NK-92 (cell line): ENCODE measurements at regions not wholly inside any gene's neighbourhood (a gene's known extent, or its start where the extent isn't known, plus 50 kb on each side); places are given as distances from the start of the nearest gene placed in this dataset.
"Not testable (repeated sequence)": the region's sequence is repeated elsewhere in the genome, so short reads cannot be mapped to it uniquely, and the experiment has no call there.

Experiments
- DNase-seq: peaks from one replicate; lab custom pipeline; 2025; ENCODE audit not compliant: unreplicated experiment; lab: John Stamatoyannopoulos, UW

DNA sequence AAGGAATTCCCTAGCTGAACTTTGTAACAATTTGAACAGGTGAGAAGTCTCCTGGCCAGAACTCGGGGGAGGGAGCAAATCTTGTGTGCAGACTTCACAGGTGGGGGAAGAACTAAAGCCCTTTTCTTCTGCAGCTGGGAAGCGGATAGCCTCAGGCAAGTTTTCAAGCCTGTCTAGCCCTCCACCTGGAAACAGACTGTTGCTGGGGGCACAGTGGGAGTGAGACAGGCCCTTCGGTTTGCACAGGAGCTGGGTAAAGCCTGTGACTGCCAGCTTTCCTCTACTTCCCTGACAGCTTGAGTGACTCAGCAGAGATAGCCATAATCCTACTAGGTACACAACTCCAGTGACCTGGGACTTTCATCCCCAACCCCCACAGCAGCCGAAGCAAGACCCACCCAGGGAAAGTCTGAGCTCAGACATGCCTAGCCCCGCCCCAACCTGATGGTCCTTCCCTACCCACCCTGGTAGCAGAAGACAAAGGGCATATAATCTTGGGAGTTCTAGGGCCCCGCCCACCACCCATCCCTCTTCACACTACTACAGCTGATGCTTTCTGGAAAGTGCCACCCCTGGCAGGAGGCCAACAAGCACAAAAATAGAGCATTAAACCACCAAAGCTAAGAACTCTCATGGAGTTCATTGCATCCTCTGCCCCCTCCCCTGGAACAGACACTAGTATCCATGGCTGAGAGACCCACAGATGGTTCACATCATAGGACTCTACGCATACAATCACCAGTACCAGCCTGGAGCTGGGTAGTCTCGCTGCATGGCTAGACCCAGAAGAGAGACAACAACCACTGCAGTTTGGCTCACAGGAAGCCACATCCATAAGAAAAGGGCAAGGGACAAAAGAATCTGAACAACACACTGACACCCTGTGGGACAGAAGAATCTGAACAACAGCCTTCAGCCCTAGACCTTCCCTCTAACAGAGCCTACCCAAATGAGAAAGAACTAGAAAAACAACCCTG is 479.0 kb downstream of the RAP2B start:
- no peak for DNase-seq

DNA sequence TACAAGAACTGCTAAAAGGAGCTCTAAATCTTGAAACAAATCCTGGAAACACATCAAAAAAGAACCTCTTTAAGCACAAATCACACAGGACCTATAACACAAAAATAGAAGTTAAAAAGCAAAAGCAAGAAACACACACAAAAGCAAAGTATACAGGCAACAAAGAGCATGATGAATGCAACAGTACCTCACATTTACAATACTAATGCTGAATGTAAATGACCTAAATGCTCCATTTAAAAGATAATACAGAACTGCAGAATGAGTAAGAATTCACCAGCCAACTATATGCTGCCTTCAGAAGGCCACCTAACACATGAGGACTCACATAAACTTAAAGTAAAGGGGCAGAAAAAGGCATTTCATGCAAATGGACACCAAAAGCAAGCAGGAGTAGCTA is 478.6 kb upstream of the ARHGEF26 start:
- DNase-seq, result not testable (repeated sequence)

DNA sequence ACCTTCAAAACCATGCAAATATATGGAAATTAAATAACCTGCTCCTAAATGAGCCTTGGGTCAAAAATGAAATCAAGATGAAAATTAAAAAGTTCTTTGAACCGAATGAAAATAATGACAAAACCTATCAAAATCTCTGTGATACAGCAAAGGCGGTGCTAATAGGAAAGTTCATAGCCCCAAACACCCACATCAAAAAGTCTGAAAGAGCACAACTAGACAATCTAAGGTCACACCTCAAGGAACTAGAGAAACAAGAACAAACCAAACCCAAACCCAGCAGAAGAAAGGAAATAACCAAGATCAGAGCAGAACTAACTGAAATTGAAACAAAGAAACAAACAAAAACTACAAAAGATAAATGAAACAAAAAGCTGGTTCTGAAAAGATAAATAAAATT is 477.7 kb upstream of the ARHGEF26 start:
- not testable (repeated sequence) for DNase-seq

DNA sequence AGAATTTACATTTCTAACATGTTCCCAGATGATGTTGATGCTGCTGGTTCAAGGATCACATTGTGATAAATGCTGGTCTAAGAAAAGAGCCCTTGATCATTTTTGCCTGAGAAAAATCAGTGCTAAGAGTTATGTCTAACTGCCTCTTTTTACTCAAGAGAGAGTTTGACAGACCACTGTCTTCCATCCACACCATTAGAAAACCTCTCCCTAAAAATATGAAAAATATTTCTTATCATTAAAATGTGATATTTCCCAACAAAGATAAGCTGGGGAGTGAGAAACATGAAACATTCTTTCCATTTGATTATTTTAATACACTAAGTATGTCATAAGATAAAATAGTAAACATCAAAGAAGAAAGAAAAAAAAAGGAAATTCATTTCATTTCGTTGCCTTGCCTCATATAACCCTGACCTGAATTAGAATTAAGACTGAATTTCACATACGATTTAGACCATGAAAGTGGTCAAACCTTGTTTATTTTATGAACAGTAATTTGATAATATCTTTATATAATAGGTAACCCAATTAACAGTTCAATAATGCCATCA is 471.8 kb upstream of the ARHGEF26 start:
- DNase-seq, result no peak

DNA sequence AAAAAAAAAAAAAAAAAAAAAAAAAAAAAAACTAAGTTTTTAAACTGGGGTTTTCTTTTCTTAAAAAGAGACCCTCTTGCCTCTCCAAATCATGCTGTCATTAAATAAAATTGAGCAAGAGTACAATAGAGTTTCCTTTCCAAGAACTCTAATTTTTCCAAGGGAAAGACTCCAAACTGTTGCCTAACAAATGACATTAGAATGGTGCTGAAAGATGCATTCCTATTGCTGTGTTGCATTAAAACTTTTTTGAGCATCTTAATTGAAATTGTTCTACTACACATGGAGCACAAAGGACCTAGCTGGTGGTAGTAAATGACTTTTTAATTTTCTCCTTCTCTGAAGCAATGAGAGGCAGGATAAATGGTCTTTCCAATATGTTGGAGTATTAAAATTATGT is 469.1 kb upstream of the ARHGEF26 start:
- DNase-seq, result no peak

DNA sequence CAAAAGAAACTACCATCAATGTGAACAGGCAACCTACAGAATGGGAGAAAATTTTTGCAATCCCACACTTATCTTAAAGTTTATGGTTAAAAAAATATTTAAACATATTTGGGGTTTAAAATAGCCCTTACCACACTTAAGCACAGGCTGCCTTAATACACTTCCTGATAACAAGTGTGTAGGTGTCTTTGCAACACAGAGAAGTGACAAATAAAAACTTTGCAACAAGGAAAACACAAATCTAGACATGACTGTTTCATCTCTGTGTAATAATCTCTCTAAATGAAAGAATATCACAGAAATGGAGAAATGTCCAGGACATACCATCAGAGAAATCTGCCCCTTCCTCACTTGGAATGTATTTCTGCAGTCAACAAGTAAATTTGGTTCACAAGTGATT is 464.1 kb upstream of the ARHGEF26 start:
- no peak for DNase-seq

DNA sequence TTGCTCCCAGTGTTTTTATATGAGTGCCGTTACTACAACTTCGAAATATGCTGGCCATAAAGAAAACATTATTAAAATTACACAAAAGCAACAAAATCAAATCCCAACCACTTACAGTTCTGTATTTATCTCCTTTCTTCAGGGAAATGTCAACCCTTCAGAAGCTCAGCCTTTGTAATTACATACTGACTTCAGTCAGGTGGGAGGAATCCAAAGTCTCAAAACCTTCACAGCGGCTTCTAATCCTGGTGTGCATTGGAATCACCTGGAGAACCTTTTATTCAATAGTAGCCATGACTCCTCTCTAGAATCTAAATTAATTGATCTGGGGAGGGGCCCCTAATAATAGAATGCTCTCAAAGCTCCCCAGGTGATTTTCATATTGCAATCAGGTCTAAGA is 463.7 kb upstream of the ARHGEF26 start:
- no peak for DNase-seq

DNA sequence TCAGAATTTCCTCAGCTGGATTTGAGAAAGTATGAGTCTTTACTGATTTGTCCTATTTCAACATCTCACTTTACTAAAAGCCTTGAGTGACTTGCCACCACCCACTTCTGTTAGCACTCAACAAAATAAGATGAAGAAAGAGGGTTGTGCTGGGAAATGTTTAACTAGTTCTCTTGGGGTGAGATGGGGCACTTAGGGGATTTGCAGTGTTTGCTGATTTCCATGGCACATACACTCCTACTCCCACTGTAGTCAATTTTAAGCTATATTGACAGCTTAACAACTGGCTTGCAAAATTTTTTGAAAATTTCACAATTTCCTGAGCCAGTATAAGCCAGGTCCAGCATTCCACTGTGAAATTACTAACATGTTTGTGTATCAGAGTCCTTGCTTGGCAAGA is 463.1 kb upstream of the ARHGEF26 start:
- DNase-seq, result no peak

DNA sequence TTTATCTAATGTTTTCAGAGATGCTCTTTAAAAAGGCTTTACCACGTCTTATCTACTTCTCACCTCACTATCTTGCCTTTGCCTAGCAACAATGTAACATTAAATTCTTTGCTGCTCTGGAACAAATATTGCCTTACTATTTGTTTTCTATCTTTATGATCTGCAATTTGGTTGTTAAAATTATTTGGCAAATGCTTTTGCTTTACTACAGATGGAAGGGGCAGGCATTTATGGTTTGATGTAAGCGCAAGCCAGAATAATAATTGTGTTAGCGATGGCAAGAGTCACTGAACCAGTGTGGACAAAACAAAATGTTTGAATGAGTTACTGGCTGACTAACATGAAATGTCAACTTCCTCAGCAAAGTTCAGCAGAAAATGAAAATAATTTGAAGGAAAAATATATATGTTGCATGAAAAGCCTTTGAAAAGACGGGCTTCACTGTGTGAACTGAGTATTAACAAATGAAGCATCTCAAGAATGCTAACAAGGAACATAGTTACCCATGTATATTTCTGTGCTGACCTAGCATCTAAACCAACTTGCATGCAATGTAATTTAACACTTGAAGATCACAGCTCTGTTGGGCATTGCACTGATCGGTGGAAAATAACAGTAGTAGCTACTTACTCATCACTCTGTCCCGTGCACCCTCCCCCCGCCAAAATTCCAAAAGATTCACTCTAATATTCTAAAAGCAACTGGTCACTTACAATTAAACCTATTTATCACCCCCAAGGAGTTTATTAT is 454.0 kb upstream of the ARHGEF26 start:
- DNase-seq, result no peak

DNA sequence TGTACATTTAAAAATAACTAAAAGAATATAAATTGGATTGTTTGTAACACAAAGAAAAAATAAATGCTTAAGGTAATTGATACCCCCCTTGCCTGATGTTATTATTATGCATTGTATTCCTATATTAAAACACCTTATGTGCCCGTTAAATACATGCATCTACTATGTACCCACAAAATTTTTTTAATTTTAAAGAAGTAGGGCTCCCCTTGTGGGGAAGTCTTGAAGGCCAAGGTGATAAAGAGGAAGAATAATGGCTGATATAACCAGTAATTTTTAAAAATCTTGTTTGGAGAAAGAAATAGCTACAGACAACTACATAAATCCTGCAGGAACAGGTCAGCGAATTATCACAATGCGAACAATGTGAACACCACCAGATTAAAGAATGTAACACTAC is 451.7 kb upstream of the ARHGEF26 start:
- DNase-seq, result no peak

DNA sequence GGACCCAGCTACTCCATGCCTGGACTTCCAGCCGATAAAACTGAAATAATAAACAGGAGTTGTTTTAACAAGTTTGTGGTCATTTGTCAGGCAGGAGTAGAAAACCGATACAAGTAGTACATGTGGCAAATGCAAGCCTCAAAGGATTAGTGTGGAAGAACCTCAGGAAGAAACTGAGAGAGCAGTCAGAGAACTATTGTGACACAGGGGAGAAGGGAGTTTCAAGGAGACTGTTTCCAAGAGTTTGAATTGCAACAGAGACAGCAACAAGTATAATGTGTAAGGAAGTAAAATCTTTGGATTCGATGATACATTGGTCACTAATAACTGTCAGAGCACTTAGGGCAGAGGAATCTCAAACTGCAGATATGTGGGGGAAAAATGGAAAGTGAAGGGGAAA is 450.6 kb upstream of the ARHGEF26 start:
- DNase-seq, result no peak

DNA sequence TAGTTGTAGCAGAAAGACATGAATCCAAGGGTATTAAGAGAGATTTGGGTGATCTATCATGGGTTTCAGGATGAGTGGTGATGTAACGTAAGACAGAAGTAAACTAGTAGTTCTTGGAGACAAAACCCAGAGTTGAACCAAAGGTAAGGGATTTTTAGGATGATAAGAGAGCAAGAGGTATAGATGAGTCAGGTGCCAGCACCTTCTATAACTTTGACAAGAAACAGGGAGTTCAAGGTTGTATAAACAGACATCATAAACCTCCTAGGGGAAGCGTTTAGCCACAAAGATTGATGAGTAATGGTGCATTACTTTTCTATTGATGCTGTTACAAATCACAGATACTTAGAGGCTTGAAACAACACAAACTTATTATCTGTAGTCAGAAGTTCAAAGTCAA is 447.3 kb upstream of the ARHGEF26 start:
- no peak for DNase-seq

DNA sequence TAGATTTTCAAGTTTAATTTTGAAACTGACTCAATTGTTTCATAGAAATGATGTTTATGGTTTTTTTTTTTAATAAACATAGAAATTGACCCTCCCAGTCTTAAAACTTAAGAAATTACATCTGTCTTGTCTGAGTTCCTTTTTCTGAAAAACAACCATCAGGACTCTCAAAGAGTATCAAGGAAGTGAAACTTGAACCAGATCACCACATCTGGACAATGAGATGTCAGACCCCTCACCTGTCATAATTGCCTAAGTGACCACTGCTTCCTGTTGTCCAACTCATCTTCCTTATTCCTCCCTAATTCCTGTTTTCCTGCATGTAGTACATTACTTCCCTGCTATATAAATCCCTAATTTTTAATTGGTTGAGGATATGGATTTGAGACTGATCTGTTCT is 441.5 kb upstream of the ARHGEF26 start:
- DNase-seq, result no peak

DNA sequence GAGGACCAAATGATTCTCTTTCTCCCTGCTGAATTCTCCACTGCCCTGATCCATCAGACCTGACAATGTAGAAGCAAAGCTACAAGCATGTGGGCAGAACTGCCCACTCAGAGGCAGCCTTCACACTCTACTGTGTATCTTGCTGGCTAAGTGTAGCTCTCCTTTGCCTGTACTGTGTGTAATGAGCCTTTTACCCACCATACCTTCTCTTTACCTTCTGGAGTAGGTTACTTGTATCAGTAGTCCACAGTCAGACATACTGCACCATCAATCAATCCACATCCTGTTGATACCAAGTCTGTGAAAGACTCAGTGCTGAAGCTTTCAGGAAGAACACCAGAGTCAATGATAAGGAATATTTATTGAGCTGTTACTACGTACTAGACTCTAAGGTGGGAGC is 440.7 kb upstream of the ARHGEF26 start:
- no peak for DNase-seq

DNA sequence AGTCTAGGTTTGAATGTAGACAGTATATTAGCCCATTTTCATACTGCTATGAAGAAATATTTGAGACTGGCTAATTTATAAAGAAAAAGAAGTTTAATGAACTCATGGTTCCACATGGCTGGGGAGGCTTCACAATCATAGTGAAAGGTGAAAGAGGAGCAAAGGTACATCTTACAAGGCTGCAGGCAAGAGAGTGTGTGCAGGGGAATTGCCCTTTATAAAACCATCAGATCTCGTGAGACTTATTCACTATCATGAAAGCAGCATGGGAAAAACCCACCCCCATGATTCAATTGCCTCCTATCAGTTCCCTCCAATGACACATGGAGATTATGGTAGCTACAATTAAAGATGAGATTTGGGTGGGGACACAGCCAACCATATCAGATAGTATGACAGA is 440.1 kb upstream of the ARHGEF26 start:
- DNase-seq, result no peak

DNA sequence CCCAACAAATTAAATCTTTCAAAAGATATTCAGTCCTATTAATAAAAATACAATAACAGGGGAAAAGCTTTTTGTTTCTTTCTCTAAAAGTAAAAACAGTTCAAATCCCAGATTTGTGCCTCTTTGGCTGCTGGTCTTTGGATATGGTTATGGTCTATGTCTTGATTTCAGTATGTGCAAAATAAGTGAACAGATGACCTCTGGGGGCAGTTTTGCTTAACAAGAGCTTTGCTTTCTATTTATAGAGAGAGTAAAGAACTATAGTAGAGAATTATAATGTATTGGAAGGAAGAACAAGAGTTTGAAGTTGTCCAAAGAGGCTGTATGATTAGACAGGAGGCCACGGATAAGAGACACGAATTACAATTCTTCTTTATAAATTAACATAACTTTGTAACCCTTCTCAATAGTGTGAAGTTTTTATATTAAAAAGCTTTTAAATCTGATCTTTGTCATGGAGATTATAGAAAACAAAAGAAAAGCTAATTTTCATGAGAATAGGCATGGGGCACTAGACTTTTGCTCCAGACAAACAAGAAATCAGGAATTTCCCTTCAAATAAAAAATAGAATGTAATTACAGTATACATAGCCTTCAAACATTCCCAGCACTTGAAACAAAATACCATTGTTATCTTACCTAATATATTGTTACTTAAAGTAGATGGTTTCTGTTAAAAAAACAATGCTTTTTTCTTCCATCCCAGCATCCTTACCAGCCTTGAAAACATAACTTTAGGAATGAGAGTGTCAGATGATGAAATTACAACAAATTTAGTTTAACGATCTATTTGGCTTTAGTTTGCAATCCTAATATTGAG is 432.7 kb upstream of the ARHGEF26 start:
- DNase-seq, result no peak

DNA sequence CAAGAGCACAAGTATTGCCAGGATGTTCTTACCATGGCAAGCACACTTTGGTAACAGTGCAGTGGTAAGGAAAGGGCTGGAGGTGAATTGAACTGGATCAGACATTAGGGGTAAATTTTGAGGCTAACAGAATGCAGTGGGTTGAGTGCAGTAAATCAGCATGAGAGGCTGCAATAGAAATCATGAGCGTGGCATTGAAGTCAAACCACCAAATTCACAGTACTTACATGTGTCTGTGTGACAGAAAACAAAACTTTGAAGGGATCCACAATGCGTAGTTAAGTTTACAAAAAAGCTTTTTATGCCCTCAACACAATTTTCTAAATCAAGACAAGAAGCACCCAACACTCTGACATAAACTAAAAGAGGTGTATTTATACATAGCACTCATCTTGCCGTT is 428.0 kb upstream of the ARHGEF26 start:
- no peak for DNase-seq

DNA sequence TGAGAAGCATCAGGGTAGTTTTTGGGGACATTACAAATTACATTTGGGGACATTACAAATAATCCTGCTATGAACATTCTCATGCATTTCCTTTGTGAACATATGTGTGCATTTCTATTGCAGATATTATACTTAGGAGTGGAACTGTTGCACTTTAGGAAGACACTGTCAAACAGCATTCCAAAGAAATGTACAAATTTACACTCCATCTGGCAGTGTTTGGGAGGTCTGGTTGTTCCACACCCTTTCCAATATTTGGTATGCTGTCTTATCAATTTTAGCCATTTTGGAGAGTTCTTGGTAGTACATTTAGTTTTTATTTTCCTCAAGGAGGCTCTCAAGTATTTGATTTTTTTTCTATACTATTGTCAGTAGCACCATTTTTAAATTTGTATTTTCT is 419.1 kb upstream of the ARHGEF26 start:
- no peak for DNase-seq

DNA sequence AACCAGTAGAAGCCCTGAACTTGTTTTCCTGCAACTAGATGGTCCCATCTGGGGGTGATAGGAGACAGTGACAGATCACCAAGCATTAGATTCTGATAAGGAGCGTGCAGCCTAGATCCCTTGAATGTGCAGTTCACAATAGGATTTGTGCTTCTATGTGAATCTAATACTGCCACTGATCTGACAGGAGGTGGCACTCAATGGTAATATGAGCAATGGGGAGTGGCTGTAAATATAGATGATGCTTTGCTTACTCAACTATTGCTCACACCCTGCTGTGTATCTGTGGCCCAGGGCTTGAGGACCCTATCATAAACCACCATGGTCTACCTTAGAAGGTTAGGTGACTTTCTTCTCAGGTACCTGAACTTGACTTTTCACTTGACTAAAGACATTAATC is 417.1 kb upstream of the ARHGEF26 start:
- DNase-seq, result no peak

DNA sequence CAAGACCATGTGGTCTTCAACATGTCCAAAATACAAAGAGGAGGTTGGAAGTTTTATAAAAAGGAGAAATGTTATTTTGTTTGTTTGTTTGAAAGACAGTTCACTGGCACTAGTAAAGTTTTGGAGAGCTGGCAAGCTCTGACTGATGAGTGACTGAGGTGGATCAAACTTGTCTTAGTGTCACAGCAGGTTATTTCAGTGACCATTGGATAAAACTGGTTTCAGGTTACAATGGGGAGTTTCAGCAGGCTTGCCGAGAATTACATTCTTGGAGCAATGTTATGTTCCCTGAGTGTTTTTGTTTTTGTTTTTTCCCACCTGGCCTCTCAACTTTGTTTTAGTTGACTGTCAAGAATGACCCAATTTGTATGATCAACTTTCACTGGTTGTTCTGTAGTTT is 414.5 kb upstream of the ARHGEF26 start:
- no peak for DNase-seq

DNA sequence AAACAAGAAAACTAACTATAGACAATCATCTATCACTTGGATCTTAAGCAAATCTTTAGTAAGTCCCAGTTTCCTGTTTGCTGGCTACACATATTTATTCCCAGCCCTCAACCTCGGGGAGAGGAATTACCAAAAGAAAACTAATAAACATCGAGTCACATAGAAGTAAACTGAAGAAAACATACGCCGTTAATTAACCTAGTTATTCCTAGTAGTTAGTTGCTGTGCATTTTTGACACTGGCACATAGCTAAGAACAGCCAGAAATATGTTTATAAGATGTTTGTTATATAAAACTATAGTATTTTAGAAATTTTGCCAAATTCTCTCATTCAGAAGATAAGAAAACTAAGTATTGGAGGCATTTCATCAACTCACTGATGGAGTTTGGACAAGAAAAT is 407.2 kb upstream of the ARHGEF26 start:
- no peak for DNase-seq
